HG02981 (cell line): ENCODE measurements at regions not wholly inside any gene's neighbourhood (a gene's known extent, or its start where the extent isn't known, plus 50 kb on each side); places are given as distances from the start of the nearest gene placed in this dataset.
"Not testable (repeated sequence)": the region's sequence is repeated elsewhere in the genome, so short reads cannot be mapped to it uniquely, and the experiment has no call there.

Experiments
- ATAC-seq: cut with Tn5 transposase; IDR thresholded peaks from one replicate; pipeline ENCODE4 v1.9.1; 2021; ENCODE audit warnings: mild to moderate bottlenecking, moderate library complexity; ENCODE audit not compliant: unreplicated experiment

DNA sequence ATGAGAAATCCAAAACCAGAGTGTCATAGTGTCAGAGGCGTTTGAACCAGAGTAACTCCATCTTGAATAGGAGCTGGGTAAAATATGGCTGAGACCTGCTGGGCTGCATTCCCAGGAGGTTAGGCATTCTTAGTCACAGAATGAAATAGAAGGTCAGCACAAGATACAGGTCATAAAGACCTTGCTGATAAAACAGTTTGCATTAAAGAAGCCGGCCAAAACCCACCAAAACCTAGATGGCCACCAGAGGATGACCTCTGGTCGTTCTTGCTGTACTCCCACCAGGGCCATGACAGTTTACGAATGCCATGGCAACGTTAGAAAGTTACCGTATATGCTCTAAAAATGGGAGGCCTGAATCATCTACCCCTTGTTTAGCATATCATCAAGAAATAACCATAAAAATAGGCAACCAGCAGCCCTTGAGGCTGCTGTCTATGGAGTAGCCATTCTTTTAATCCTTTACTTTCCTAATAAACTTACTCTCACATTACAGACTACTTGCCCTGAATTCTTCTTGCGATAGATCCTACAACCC is 67.1 kb upstream of the NANOS1 start:
- ATAC-seq: not testable (repeated sequence)

DNA sequence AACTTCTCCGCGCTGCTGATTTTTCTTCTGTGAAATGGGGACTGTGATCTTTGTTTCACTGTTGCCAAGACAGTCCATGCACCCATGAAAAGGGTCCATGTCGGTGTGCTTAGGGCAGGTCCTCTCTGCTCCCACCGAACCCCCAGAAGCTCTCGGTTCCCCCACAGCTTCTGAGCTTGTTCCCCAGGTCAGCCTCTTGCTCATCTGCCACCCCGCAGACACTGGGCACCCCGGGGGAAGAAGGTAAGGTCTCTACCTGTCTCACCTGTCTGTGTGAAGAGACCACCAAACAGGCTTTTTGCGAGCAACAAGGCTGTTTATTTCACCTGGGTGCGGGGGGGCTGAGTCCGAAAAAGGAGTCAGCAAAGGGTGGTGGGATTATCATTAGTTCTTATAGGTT is 66.2 kb upstream of the NANOS1 start:
- ATAC-seq: no peak

DNA sequence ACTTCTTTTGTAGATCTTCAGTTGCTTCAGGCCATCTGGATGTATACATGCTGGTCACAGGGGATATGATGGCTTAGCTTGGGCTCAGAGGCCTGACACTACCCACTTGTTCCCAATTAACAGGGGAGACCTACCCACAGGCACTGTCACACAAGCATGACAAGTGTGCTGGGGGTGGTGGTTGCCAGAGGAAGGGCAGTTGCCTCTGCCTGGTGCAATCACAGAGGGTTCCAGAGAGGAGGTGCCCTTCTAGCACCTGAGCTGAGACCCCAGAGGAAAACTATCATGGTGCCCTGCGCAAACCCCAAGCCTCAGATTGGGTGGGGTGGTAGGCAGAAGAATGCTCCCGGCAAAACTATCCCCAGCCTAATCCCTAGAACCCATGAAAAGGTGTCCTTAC is 65.6 kb upstream of the NANOS1 start:
- no peak for ATAC-seq

DNA sequence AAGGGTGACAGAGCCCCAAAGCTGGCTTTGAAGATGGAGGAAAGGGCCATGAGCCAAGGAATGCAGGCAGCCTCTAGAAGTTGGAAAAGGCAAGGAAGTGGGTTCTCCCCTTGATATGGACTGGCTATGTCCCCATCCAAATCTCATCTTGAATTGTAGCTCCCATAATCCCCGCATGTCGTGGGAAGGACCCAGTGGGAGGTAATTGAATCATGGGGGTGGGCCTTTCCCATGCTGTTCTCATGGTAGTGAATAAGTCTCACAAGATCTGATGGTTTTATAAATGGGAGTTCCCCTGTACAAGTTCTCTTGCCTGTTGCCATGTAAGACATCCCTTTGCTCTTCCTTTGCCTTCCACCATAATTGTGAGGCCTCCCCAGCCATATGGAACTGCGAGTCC is 65.0 kb upstream of the NANOS1 start:
- ATAC-seq: not testable (repeated sequence)

DNA sequence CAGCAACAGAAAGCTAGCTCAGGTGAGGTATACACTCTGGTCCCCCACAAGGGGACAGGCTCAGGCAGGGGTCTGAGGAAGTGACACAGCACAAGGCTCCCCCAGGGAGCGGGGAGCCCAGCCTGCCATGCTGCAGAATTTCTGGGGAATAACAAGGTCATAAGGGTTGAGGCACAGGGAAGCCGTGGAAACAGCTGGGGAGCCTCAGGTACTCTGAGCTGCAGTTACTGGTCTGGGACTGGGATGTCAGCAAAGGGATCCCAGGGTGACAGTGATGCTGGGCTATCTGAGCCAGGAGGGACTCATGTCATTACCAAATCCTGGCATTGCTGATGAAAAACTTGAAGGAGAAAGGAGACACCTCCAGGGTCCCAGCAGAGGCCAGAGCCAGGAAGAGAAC is 64.4 kb upstream of the NANOS1 start:
- ATAC-seq: no peak

DNA sequence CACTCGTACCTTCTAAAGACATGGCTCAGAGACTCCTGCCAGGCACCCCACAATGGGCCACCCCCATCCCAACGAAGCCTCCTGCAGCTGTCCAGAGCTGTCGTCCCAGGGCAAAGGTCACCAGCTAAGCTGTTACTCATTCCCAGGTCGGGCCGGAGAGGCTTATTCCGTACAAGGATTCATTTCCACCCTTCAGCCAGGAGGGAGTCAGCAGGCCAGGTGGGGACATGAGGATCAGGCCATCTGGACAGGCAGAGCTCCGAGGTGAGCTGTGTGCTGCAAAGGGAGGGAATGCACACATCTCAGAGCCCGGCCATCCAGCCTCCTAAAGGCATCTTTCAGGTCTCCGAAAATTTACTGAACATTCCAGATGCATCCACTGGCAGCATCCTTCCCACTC is 63.9 kb upstream of the NANOS1 start:
- ATAC-seq: no peak

DNA sequence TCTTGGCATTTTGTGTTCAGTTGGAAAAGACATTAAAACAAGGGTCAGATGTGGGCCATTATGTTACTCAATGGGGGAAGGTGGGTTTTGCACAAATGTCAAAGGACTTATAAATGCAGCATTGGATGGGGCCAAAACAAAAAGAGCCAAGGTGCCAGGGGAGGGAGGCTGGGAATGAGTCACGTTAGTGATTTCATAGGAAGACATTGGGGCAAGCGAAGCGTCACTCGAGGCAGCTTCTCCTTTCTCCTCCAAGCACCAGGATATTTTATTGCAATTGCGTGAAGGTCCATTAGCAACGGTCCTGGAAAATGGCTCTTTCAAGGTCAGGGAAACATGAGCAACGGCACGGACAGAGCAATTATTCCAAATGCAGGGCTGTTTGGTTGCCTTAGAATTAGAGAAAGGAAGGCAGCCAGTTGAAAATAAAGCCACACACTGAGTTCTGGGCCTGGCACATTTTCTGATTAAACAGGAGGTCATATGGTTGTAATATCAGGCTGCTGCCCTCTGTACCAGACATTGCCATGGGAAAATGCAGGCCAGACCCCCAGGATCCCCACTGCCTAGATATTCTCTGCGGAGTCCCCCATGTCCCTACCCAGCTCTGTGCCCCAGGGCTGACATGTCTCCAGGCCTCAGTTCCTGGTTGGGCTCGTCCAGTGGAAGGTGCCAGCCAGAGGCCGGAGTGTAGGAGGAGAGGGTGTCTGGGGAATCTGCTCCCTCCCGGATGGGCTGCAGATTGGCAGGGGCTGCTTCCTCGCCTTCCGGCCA is 63.3 kb upstream of the NANOS1 start:
- no peak for ATAC-seq

DNA sequence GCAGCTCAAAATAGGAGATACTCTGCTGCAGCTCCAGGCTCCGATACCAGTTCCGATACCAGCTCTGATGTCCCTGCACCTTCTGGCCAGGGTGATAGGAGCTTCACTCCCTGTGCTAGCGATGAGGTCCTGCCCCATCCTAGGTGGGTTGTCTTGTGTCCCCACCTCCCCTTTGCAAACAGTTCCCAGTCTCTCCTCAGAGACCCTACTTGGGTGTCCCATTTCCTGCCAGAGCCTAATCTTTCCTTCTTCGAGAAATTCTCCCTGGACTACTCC is 62.7 kb upstream of the NANOS1 start:
- ATAC-seq: no peak

DNA sequence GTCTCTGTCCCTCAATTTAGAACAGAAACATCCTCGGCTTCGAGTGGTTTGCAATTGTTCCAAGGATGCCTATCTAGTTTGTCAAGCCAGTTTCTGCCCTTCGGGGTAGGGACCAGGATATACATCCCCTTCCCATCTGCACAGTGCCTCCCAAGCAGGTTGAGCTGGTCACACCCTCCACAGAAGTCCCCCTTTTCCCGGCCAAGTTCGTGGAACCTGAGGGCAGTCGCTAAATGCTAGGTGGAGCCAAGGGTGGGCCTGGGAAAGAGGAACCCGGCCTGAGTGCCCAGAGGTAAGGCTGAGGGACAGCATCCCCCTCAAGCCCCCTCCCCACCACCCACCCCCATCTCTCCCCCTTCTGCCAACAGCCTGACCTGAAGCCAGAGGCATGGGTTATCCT is 62.4 kb upstream of the NANOS1 start:
- no peak for ATAC-seq

DNA sequence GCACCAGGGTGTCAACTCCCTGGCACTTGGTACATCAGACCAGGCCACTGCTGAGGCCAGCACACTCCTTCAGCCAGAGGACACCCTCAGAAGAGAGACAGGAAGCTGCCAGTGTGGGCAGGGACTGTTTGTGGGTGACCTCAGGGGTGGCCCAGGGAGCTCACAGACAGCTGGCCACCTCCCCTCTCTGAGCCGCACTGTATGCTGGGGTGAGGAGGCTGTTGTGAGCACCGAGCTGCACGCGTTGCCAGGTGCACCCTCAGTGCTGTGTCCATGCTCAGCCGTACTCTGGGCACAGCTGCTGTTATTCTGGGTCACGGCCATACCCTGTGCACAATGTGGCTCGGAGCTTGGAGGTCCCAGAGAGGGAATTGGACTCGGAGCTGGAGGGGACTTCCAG is 61.5 kb upstream of the NANOS1 start:
- ATAC-seq: no peak

DNA sequence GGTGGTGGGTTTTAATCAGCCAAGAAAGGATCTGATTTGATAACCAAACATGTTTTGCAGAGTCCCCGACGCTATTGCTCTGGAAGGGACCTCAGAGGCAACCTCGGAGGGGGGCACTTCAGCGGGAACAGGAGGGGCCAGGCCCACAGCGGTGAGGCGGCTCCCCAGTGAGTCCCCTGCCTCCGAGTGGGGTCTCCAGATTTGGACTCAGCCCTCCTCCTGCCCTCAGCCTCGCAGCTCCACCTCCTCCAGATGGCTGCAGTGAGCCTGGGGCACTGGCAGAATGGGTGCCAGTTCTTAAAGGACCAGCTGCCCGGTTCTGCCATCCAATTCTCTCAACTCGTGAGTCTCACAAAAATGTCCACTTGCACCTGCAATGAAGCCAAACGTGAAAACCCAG is 61.0 kb upstream of the NANOS1 start:
- no peak for ATAC-seq

DNA sequence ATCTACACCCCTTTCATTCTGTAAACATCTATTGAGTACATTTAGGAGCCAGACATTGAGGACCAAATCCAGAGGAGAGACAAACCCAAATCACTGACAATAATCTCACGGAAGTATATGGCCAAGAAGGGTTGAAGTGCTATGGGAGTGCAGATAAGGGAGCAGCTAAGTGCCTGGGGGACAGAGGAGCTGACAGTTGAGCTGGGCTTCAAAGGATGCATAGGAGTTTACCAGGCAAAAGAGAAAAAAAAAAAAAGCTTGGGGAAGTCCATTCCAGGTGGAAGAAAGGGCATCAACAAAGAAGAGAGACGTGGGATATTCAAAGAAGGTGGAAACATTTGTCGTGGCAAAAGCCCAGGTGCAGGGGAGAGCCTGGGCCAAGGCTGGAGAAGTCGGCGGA is 60.5 kb upstream of the NANOS1 start:
- ATAC-seq: no peak

DNA sequence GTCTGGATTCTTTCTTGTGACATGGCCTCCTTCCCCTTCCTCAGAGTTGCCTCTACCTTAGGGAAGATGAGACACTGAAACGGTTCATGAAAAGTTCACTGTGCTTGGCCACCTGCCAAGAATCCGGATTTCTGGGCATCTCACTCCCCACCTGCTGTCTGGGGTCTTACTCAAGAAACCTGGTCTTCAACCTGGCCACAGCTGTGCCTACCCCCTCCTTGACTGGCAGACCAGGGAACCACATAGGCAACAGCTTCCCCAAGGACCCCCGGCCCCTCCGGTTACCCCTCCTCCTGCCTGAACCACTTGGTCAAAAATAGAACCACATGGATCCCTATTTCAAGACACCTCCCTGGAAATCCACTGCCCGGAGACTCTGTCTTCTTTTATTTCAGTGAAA is 58.7 kb upstream of the NANOS1 start:
- ATAC-seq: no peak

DNA sequence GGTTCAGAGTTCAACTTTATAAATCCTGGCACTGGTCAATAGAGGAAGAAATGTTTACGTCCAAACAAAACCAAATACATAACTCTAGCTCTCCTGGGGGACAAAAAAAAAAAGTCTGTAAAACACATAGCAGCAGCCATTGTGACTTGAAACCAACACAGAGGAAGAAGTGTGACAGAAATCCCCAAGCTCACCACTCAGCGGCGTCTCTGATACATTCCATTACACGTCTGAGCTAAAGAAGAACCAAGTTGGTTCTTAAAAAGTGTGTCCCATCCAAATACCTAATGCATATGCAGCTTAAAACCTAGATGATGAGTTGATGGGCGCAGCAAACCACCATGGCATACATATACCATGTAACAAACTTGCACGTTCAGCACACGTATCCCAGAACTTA is 58.3 kb upstream of the NANOS1 start:
- no peak for ATAC-seq

DNA sequence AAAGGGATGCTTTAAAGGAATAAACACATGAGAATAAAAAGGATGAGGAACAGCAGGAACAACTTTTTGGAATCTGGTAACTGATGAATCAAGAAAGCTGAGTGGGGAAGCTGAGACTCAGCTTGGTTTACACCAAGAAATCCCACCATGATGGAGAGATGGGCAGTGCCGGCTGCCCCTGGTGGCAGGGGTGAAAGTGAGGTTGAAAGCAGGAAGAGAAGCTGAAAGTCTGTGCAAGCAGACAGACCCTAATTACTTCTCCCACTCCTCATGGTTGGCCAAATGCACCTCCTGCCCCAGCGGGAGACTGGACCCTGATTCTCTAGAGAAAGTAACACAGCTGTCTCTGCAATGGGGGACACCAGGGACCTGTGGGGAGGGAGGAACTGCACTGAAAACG is 57.6 kb upstream of the NANOS1 start:
- ATAC-seq: no peak

DNA sequence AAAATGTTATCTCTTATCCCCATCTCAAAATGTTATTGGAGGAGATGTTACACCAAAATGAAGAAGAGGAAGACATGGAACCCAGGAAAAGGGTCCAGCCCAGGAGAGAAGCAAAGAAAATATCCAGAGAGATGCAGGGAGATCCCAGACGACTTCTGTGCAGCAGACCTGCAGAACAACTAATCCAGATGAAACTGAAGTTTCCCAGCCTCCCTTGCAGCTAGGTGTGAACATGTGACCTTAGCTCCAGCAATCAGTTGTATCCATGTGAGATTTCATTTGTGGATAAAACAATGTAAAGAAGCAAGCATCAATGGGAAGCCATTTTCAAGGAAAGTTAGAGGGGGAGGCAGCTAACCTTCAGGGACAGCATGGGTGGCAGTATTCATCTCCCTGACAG is 55.8 kb upstream of the NANOS1 start:
- ATAC-seq: no peak

DNA sequence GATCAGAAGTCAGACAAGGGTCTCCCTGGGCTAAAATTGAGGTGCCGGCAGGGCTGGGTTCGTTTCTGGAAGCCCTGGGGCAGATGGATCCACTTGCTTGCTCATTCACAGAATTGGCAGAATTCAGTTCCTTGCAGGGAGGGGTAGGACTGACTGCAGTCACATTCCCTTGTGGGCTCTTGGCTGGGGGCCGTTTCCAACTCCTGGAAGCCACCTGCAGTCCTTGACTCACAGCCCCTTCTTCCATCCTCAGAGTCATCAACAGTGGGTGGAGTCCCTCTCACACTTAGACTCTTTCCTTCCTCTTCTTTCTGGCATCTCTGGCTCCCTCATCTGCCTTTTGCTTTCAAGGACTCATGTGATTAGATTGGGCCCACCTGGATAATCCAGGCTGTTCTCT is 54.6 kb upstream of the NANOS1 start:
- ATAC-seq: no peak

DNA sequence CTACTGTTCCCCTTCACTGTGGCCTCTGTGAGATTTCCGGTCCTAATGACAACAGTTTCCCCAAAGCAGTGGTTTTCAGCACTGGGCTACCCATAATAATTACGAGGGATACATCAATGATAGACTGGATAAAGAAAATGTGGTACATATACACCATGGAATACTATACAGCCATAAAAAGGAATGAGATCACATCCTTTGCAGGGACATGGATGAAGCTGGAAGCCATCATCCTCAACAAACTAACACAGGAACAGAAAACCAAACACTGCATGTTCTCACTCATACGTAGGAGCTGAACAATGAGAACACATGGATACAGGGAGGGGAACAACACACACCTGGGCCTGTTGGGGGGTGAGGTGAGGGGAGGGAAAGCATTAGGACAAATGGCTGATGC is 53.3 kb upstream of the NANOS1 start:
- not testable (repeated sequence) for ATAC-seq

DNA sequence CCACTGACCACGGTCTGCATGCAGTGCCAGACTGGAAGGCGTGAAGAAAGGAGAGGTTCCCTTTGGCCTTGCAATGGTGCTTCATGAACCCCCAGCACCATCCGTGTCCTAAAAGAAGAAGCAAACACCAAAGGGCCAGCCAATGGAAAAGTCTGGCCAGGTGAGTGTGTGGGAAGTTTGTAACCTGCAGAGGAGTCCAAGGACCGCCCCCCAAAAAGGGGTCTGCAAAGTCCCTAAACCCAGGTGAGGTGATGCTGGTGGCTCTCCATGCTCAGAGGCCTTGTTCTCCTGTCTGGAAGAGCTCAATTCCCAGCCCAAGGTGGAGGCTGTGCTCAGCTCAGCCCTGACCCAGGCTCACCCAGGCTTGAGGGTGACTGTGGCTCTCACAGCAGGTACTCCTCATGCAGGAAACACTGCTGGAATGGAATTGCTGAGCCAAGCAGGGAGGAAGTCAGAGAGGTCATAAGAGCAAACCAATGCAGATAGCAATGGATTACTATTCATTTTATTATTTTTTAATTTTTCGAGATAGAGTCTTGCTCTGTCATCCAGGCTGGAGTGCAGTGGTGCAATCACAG is 52.4 kb upstream of the NANOS1 start:
- ATAC-seq: no peak

DNA sequence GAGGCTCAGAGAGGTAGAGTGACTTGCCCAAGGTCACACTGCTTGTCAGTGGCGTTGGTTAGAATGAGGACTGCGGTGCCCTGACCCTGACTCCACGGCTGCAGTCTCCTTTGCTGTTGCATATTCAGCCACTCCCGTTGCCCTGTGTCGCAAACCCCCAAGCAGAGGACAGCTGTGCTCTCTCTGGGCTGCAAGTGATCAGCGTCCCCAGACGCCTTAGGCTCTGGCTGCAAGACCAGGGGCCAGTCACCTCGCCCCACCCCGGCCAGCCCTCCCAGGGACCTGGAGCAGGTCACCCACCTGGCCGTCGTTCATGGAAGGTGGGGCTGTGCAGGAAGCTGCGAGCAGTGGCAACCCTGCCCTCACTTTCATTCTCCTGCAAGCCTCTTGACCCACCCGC is 51.7 kb upstream of the NANOS1 start:
- no peak for ATAC-seq

DNA sequence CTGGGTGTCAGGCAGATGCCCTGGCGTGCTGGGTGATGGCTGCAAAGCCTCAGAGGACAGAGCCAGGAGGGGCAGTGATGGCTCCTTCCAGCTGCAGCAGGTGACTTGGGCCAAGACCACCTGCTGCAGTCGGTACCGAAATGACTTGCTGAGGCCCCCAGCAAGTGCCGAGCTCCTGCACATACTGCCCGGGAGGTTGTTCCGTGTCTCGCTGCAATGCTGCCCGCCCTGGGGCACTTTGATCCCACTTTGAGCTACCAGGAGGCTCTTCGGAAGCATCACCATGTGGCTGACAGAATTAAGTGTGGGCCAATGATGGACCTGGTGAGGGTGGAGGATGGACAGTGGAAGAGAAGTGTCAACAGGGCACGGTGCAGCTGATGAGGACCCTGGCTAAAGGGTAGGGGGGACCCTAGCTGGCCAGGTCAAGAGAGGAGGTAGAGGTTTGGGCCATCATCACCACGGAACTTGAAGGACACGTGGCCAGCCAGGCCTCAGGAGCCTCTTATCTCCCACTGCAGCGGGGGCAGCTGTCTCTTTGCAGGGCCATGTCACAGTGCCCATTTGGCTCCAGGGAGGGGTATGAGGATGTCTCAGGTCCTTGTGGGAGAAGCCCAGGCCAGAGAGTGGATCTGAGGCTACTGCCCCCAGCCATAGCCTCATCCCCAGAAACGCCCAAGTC is 51.1 kb upstream of the NANOS1 start:
- no peak for ATAC-seq

DNA sequence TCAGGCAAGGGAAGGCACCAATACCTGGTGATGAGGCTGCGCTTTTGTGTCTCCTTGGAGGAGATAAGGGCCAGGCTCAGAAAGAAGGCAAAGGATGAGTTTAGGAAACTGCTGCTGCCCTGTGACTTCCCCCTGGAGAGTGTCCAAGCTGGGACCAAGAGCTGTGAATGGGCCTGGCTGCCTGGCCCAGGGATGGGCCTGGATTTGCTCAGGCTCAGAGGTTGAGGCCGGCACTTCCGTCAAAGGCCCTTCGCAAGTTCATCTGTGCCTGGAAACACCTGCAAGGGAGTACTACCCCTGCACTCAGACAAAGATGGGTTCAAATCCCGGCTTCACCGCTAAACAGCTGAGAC is 50.5 kb upstream of the NANOS1 start:
- ATAC-seq: no peak

DNA sequence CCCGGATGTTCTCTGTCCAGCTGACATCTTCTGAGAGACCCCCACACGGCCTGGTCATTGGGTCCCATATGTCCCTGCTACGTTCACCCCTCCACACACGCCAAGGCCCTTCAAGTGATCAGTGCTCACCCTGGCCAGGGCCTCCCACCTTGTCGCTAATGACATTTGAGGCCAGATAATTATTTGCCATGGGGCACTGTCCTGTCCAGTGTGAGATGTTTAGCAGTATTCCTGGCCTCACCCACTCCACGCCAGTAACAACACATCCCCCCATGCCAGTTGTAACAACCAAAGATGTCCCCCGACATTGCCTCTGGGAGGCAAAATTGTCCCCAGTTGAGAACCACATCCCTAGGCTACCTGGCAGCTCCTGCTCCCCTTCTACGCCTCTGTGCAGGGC is 49.9 kb upstream of the NANOS1 start:
- no peak for ATAC-seq
